K562 (cell line): ENCODE measurements at regions not wholly inside any gene's neighbourhood (a gene's known extent, or its start where the extent isn't known, plus 50 kb on each side); places are given as distances from the start of the nearest gene placed in this dataset.

Source experiments
- ATAC-seq: fragments of 200-7000 bp; cut with Tn5 transposase; 3 replicates; pipeline ENCODE4 v1.9.1; 2020; ENCODE audit warnings: moderate library complexity
- BruUV-seq: library from RNA; stranded (reverse); fragments of 400-500 nt; replicated peaks from 2 replicates; lab custom pipeline; 2021; lab: Mats Ljungman, UMichigan
- CTCF ChIA-PET: fragments of 300-600 bp; formaldehyde crosslinking; extraction: SDS; loops from one replicate; lab custom pipeline; 2021; ENCODE audit warnings: low intra/inter-chr PET ratio; lab: Yijun Ruan, JAX
- POLR2A ChIA-PET: fragments of 300-600, 350-650 bp; sonication (Branson Sonifier 250); formaldehyde crosslinking; extraction: SDS; loops from one replicate; lab custom pipeline; 2021; ENCODE audit warnings: antibody characterized with exemption, inconsistent platforms; lab: Yijun Ruan, JAX
- DNase-seq, 4 experiments: peaks; one replicate each; pipeline versions ENCODE4 v3.0.0 to v3.0.0-alpha.2; 2011 to 2018; ENCODE audit warnings: low spot score in 3 of 4, mixed read lengths in 3 of 4; ENCODE audit errors: extremely low read depth in 1 of 4
- FAIRE-seq: peaks from 2 replicates; lab custom pipeline; 2011; peaks lifted over from hg19 to GRCh38; lab: Jason Lieb, UNC
- H2AFZ ChIP-seq: 2 replicates; pipeline ENCODE4 v1.6.0; 2011; ENCODE audit warnings: low read depth, low read length, control low read depth, inconsistent platforms
- H3K27ac ChIP-seq: fragments of 200-600 bp; 3 replicates; pipeline ENCODE4 v1.8.0; 2011; ENCODE audit warnings: low read depth, mild to moderate bottlenecking, control low read depth, inconsistent platforms, low read length, moderate library complexity, mixed read lengths; ENCODE audit errors: extremely low read depth
- H3K27me3 ChIP-seq, 2 experiments: fragments of 300-600 bp in 1 of 2; 2 replicates in 1 of 2; 3 replicates in 1 of 2; pipeline versions ENCODE4 v1.6.0 to v1.8.0; 2011; ENCODE audit warnings: inconsistent platforms in 2 of 2, low read length in 2 of 2, mild to moderate bottlenecking in 1 of 2, mixed read lengths in 1 of 2, moderate library complexity in 1 of 2; ENCODE audit not compliant: control insufficient read depth in 2 of 2, insufficient read depth in 2 of 2
- H3K36me3 ChIP-seq: fragments of 300-600 bp; 3 replicates; pipeline ENCODE4 v1.8.0; 2011; ENCODE audit warnings: mild to moderate bottlenecking, low read length, inconsistent platforms; ENCODE audit not compliant: control insufficient read depth, insufficient read depth
- H3K4me1 ChIP-seq, 2 experiments: fragments of 200-600 bp in 1 of 2; replicated peaks in 1 of 2; 2 replicates in 1 of 2; 3 replicates in 1 of 2; pipeline versions ENCODE4 v1.5.1 to v1.8.0; 2011; ENCODE audit warnings: inconsistent platforms in 2 of 2, low read length in 2 of 2, mild to moderate bottlenecking in 1 of 2, mixed read lengths in 1 of 2, moderate library complexity in 1 of 2; ENCODE audit not compliant: control insufficient read depth in 2 of 2, insufficient read depth in 2 of 2
- H3K4me2 ChIP-seq: 2 replicates; pipeline ENCODE4 v1.6.1; 2011; ENCODE audit warnings: low read length, control low read depth, inconsistent platforms, mixed read lengths; ENCODE audit not compliant: insufficient read depth
- H3K4me3 ChIP-seq: fragments of 200-600 bp; sonication (generic), shearing (Covaris generic); 2 replicates; pipeline ENCODE4 v1.5.1; 2016; ENCODE audit warnings: control low read depth, inconsistent platforms
- H3K79me2 ChIP-seq: fragments of 200-600 bp; 3 replicates; pipeline ENCODE4 v1.8.0; 2011; ENCODE audit warnings: low read length, inconsistent platforms; ENCODE audit not compliant: control insufficient read depth, insufficient read depth
- H3K9ac ChIP-seq, 2 experiments: 2 replicates each; pipeline versions ENCODE4 v1.6.0 to v1.6.1; 2011; ENCODE audit warnings: low read depth in 2 of 2, low read length in 2 of 2, control low read depth in 1 of 2, inconsistent platforms in 1 of 2, mild to moderate bottlenecking in 1 of 2, mixed read lengths in 1 of 2; ENCODE audit not compliant: insufficient read depth in 1 of 2
- H3K9me1 ChIP-seq: one replicate; pipeline ENCODE4 v1.6.0; 2011; ENCODE audit warnings: inconsistent platforms, mild to moderate bottlenecking, low read length, moderate library complexity; ENCODE audit not compliant: control insufficient read depth, insufficient read depth
- H3K9me3 ChIP-seq: replicated peaks from 2 replicates; pipeline ENCODE4 v1.5.1; 2011; ENCODE audit warnings: low read depth, low read length, inconsistent platforms; ENCODE audit not compliant: control insufficient read depth, insufficient read depth
- H4K20me1 ChIP-seq: replicated peaks from 2 replicates; pipeline ENCODE4 v1.6.1; 2011; ENCODE audit warnings: low read length, inconsistent platforms, mixed read lengths; ENCODE audit not compliant: control insufficient read depth, insufficient read depth
- HNRNPK ChIP-seq: fragments of 200-400 bp; formaldehyde crosslinking; IDR thresholded peaks from one replicate; pipeline ENCODE4 v1.6.1; 2018; ENCODE audit warnings: mild to moderate bottlenecking, low read depth, low read length; ENCODE audit not compliant: poor library complexity, severe bottlenecking
- SOX6 ChIP-seq: fragments of 450-650 bp; IDR thresholded peaks from 2 replicates; pipeline ENCODE4 v1.6.1; 2014; ENCODE audit warnings: mild to moderate bottlenecking
- TFE3 ChIP-seq: fragments of 450-650 bp; formaldehyde crosslinking; IDR thresholded peaks from 2 replicates; pipeline ENCODE4 v1.4.0; 2020; ENCODE audit warnings: mild to moderate bottlenecking, mixed read lengths
- ZBTB34 ChIP-seq: fragments of 250-450 bp; sonication (Bioruptor Pico); IDR thresholded peaks from 2 replicates; pipeline ENCODE4 v1.8.0; 2021; ENCODE audit warnings: mild to moderate bottlenecking, moderate library complexity
- ZNF212 ChIP-seq: fragments of 450-650 bp; formaldehyde crosslinking; IDR thresholded peaks from 2 replicates; pipeline ENCODE4 v1.4.0; 2020; ENCODE audit warnings: mild to moderate bottlenecking
- WGBS: fragments of 100-300 bp; shearing (Covaris generic); methylation state at CpG from one replicate; pipeline ENCODE4 v1.1.6; 2016; ENCODE audit warnings: low coverage, mixed read lengths; ENCODE audit not compliant: insufficient coverage; ENCODE audit errors: missing lambda C conversion rate; 5-methylcytosine and 5-hydroxymethylcytosine counted together
- in situ Hi-C: fragments of 300-500 bp; cut with MboI; formaldehyde crosslinking; loops from 4 replicates; pipeline ENCODE4 v1.15.0; 2018; ENCODE audit warnings: inconsistent platforms, mixed read lengths
- intact Hi-C: fragments of 100-400 bp; cut with micrococcal nuclease; formaldehyde crosslinking; loops from 2 replicates; pipeline ENCODE4 v1.14.2; 2022

- no peak overlapping the region for H3K9ac ChIP-seq
- no peak overlapping the region for H3K27ac ChIP-seq
- H3K36me3 ChIP-seq: no peaks in the 10 kb centered on the region
- H3K4me3 ChIP-seq: no peak overlapping the region
- no peaks in the 10 kb centered on the region; a peak in 1 of 5 replicates for H3K4me1 ChIP-seq
- ChIA-PET CTCF (no interaction called here), POLR2A (interaction anchor here (2.1 kb wide), 1 partner anchor 14 kb away, joined by 5 read pairs; no protein-coding TSS in a partner anchor)
- no peaks in the 10 kb centered on the region for H3K9me1 ChIP-seq
- in situ Hi-C loops: no loop called here
- no peaks in the 10 kb centered on the region for H4K20me1 ChIP-seq
- no peaks in the 10 kb centered on the region for H3K9me3 ChIP-seq
- intact Hi-C loops: no loop called here
- no peak overlapping the region for H3K4me2 ChIP-seq
- no peaks in the 10 kb centered on the region for H3K27me3 ChIP-seq
- H2AFZ ChIP-seq: no peak overlapping the region; the same call in 1 of the 2 replicates
- FAIRE-seq (no peak), ATAC-seq (peak; percentile 51), DNase-seq (no peak)
- TF ChIP-seq HNRNPK: no peak
- TF ChIP-seq ZNF212 (CRISPR knock-in tag): no peak
- TF ChIP-seq TFE3 (CRISPR knock-in tag): no peak
- TF ChIP-seq SOX6: no peak
- no peak for TF ChIP-seq ZBTB34 (CRISPR knock-in tag)
- BruUV-seq: no TSS peak
- 50% methylated on average over 3 of the region's 4 CpGs for WGBS
- no peaks in the 10 kb centered on the region for H3K79me2 ChIP-seq
Observed at GRCh38 chr3:124600765-124601164, 129.5 kb upstream of the UMPS start.
